Right renal pelvis (tissue), 4 donors: ENCODE measurements at regions not wholly inside any gene's neighbourhood (a gene's known extent, or its start where the extent isn't known, plus 50 kb on each side); places are given as distances from the start of the nearest gene placed in this dataset.

Source experiments
- DNase-seq, 4 donors: peaks; one replicate each; pipeline ENCODE4 v3.0.0-alpha.2; 2013; ENCODE audit warnings: low read depth in 4 of 4, low spot score in 3 of 4, missing footprints in 1 of 4

GRCh38 chr1:87436534-87436933, 107.9 kb downstream of the LMO4 start:
- DNase-seq, result no peak

GRCh38 chr1:87437663-87438295, 109.1 kb downstream of the LMO4 start:
- DNase-seq, result no peak

DNA sequence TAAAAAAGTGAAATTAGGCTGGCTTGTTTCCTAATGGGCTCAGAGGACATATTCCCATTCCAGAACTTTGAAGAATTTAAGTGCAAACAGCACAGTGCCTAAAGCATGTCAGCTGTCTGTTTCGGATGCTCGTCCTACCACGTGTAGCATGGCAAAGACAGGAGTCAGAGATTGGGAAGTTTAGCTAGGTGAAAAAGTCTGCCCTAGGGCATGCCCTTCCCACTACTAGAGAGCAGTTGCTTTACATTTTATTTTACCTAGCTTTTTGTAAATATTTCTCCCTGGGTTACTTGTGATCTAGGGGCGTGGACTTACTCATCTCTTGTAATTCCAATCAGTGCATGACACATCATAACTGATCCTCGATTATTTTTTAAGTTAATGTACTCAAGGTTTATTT, 111.1 kb downstream of the LMO4 start:
- DNase-seq, result no peak

- DNase-seq, result peak in 1 of 4 donors; percentile 47
These were observed 120.8 kb downstream of the LMO4 start for GRCh38 chr1:87449348-87449963.

DNA sequence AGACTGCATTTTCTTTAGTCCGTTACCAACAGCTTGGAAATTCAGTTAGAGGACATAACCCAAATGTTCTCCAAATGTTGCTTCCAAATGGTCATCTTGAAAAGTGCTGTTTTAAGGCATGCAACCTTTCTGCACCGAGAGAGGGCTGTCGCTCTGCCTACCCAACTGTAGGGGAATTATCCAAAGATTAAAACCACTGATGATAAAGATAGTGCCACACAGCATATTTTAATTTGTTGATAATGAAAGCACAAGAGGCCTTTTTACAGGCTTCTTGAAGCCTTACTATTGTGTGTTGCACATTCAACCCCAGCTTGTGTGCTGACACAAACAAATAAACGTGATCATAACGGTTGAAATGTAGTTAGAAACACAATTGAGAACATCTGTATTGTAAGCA, 121.5 kb downstream of the LMO4 start:
- DNase-seq, result no peak

DNA sequence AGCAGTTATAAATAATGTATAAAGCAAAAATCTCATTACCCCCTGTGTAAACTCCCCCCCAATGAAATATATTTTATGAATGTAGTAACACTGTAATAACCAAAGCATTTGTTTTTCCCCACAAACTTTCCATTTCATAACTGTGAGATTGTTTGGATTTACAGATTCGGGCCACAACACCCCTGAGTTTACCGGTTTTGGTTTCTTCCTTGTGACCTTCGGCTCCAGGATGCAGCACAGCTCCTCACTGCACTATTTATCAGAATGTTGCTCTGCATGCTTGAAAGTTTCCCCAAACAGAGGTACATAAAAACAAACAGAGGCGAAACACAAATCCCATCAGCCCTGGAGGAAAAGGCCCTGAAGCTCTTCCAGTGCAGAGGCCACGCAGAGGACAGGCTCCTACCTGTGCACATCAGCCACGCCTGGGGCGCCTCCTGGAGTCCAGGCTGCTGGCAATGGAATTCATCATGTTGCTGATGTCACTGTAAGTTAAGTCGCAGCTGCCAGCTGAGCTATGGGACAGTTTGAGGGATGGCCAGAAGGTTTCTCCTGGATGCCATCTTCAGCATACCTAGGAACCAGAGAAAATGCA, 122.0 kb downstream of the LMO4 start:
- DNase-seq, result no peak

GRCh38 chr1:87451229-87451920, 122.7 kb downstream of the LMO4 start:
- no peak for DNase-seq

GRCh38 chr1:87452648-87453047, 124.0 kb downstream of the LMO4 start:
- no peak for DNase-seq

- DNase-seq, result no peak
These were observed 128.7 kb downstream of the LMO4 start for GRCh38 chr1:87457408-87457807.

- DNase-seq, result no peak
These were observed 134.2 kb downstream of the LMO4 start for GRCh38 chr1:87462894-87463293.

- DNase-seq, result no peak
These were observed 135.4 kb downstream of the LMO4 start for GRCh38 chr1:87464022-87464490.

DNA sequence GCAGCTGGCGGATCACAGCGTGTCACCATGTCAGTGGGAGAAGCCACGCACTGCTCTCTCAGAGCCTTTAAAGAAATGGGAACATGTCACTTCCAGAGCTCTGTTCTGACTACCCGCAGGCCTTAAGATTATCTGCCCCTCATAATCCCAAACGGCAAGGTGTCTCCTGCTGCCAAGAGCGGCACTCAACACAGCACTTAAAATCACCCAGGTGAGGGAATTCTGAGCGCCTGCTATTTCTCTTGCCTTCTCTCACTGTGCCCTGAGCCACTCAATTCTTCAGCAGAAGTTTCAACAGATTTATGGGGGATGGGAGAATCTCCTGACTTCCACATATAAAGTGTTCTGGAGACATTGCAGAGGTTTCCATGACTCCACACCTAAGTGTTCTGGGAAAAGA, 137.9 kb downstream of the LMO4 start:
- no peak for DNase-seq

- no peak for DNase-seq
These were observed 144.0 kb downstream of the LMO4 start for GRCh38 chr1:87472716-87473115.

GRCh38 chr1:87473203-87473661, 144.6 kb downstream of the LMO4 start:
- no peak for DNase-seq

- DNase-seq, result no peak
These were observed 145.4 kb downstream of the LMO4 start for GRCh38 chr1:87474098-87474497.

DNA sequence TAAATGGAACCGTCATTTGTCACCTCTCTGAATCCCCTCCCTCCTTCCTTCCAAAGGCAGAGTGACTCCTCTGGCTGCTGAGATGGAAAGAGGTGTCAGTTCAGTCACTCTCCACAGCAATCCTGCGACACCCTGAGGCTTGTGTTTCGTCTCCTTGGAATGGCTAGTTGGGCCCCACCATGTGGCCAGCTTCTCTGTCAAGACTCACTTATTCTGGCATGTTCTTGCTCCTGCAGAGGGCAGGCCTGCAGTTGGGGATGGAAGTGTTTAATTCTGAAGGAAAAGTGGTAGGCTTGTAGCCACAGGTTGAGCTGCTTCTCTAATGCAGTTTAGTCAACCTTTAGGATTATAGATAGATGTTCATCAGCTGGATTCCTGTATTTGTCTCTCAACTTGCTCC, 149.6 kb downstream of the LMO4 start:
- DNase-seq, result no peak

DNA sequence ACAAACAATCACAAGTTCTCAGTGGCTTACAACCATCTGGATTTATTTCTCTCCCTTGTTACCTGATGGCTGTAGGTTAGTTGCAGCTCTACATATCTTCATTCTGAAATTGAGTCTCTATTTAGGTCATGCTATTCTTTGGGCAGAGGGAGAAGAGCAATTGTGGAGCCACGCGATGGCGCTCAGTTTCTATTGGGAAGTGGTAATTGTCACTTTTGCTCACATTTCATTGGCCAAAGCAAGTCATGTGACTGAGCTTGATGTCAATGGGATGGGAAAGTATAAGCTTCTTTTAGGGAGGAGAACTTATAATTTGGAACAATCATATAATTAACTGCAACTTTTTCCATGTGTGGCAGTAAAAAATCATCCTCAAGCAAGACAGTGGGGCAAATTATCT, 166.5 kb downstream of the LMO4 start:
- DNase-seq, result no peak

DNA sequence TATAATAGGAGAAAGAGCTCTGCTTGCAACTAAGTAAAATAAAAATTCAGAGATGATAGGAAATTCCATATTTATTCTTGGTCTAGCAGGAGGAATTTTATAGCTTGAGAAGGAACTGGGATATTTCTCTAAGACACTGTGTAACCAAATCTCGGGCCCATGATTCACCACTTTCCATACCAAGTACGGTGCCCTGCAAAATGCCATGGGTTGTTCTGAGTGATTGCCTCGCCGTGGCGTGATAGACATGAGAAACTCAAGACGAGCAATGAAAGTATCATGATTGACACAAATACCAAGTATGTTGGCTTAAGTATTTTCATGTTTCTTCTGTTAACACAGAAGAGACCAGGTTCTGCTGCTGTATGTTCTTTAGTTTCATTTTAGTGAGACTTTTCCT, 167.2 kb downstream of the LMO4 start:
- DNase-seq, result no peak

- DNase-seq, result no peak
These were observed 168.9 kb downstream of the LMO4 start for GRCh38 chr1:87497380-87498203.

DNA sequence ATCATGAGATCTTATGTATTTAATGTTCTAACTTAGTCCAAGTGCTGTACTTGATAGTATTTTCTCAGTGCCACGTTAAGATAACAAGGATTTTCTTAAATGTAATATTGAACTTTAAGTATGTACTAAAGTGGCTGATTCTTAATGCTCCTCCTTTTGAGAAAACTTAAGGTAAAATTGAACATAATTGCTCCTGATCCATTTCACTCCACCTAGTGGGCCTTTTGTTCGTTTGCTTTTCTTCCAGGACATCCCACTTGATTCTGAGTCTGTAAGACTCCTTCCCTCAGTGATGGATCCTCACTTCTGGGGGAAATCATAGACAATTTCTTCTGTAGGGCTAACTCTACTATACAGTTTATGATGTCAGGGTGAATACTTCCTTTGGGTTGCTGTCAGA, 173.1 kb downstream of the LMO4 start:
- no peak for DNase-seq
